ENCODE measurements at regions not wholly inside any gene's neighbourhood (a gene's known extent, or its start where the extent isn't known, plus 50 kb on each side); places are given as distances from the start of the nearest gene placed in this dataset.

DNA sequence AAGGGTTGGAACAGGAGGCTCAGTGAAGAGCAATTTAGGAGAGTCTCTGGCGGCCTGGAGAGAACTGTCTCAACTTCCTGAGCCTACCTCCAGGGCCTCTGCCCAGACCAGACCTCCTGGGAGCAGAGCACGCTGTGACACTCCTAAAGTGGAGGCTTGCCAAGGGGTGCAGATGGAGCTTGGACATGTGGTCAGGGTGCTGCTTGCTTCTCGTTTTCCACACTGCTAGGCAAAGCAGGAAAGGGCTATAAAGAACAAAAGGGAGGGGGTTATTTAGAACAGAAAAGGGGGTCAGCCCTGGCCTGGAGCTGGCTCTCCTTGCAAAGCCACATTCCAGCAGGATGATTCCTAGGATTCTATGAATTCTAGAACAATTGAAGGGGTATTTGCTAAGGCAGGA lies 145.7 kb upstream of the GGTLC1 start:
- TF ChIP-seq, protein P1, sequence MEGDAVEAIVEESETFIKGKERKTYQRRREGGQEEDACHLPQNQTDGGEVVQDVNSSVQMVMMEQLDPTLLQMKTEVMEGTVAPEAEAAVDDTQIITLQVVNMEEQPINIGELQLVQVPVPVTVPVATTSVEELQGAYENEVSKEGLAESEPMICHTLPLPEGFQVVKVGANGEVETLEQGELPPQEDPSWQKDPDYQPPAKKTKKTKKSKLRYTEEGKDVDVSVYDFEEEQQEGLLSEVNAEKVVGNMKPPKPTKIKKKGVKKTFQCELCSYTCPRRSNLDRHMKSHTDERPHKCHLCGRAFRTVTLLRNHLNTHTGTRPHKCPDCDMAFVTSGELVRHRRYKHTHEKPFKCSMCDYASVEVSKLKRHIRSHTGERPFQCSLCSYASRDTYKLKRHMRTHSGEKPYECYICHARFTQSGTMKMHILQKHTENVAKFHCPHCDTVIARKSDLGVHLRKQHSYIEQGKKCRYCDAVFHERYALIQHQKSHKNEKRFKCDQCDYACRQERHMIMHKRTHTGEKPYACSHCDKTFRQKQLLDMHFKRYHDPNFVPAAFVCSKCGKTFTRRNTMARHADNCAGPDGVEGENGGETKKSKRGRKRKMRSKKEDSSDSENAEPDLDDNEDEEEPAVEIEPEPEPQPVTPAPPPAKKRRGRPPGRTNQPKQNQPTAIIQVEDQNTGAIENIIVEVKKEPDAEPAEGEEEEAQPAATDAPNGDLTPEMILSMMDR (IDR thresholded peaks at IDR 0.05) = no peak
- TF ChIP-seq POLR2A (IDR thresholded peaks at IDR 0.05) = no peak
